ENCODE measurements at regions not wholly inside any gene's neighbourhood (a gene's known extent, or its start where the extent isn't known, plus 50 kb on each side); places are given as distances from the start of the nearest gene placed in this dataset.

GRCh38 chrX:124502166-124502565 lies 155.8 kb downstream of the SH2D1A start:
- Histone ChIP-seq H4K20me1 (ENCODE audit: low read length) (no peaks in the 10 kb centered on the region), H3K4me1 (ENCODE audit: insufficient read depth, low read length) (peaks cover 29% of the 10 kb centered on the region), H3K27me3 (ENCODE audit: low read length) (no peaks in the 10 kb centered on the region), H3K4me3 (ENCODE audit: low read length) (no peak overlapping the region), H2AFZ (ENCODE audit: low read length) (no peak overlapping the region), H3K4me2 (ENCODE audit: low read length) (no peak overlapping the region), H3K36me3 (ENCODE audit: low read depth, low read length) (no peaks in the 10 kb centered on the region), H3K9me2 (replicated peaks; ENCODE audit: low read length) (no peaks in the 10 kb centered on the region), H3K27ac (ENCODE audit: low read length) (no peak overlapping the region), H3K9me3 (ENCODE audit: low read length) (no peaks in the 10 kb centered on the region), H3K79me2 (ENCODE audit: low read length) (no peaks in the 10 kb centered on the region), H3K9ac (ENCODE audit: low read length) (no peak overlapping the region), H3F3A (ENCODE audit: low read length, unreplicated experiment) (no peaks in the 10 kb centered on the region)
- DNase-seq (no peak), ATAC-seq (no peak)
- TF ChIP-seq, protein P1, sequence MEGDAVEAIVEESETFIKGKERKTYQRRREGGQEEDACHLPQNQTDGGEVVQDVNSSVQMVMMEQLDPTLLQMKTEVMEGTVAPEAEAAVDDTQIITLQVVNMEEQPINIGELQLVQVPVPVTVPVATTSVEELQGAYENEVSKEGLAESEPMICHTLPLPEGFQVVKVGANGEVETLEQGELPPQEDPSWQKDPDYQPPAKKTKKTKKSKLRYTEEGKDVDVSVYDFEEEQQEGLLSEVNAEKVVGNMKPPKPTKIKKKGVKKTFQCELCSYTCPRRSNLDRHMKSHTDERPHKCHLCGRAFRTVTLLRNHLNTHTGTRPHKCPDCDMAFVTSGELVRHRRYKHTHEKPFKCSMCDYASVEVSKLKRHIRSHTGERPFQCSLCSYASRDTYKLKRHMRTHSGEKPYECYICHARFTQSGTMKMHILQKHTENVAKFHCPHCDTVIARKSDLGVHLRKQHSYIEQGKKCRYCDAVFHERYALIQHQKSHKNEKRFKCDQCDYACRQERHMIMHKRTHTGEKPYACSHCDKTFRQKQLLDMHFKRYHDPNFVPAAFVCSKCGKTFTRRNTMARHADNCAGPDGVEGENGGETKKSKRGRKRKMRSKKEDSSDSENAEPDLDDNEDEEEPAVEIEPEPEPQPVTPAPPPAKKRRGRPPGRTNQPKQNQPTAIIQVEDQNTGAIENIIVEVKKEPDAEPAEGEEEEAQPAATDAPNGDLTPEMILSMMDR (conservative IDR thresholded peaks at IDR 0.05; ENCODE audit: low read depth, low read length) = no peak
- TF ChIP-seq EZH2phosphoT487 (IDR thresholded peaks at IDR 0.05; ENCODE audit: borderline replicate concordance, low read length) = no peak
- TF ChIP-seq EZH2 (IDR thresholded peaks at IDR 0.05; ENCODE audit: low read length, unreplicated experiment) = no peak
- POLR2A ChIA-PET (ENCODE audit: unreplicated experiment) = no interaction called here
- CTCF ChIA-PET = no interaction called here
- intact Hi-C loops (cut with micrococcal nuclease) = no loop called here
- BruUV-seq (replicated peaks) = no TSS peak

GRCh38 chrX:124502599-124502998 lies 156.2 kb downstream of the SH2D1A start:
- BruUV-seq (replicated peaks) = no TSS peak
- DNase-seq (no peak), ATAC-seq (no peak)
- intact Hi-C loops (cut with micrococcal nuclease) = no loop called here
- TF ChIP-seq EZH2phosphoT487 (IDR thresholded peaks at IDR 0.05; ENCODE audit: borderline replicate concordance, low read length) = no peak
- H3K9me3 ChIP-seq (ENCODE audit: low read length) = no peaks in the 10 kb centered on the region
- POLR2A ChIA-PET (ENCODE audit: unreplicated experiment) = no interaction called here
- peaks cover 31% of the 10 kb centered on the region for H3K4me1 ChIP-seq (ENCODE audit: insufficient read depth, low read length)
- CTCF ChIA-PET = no interaction called here
- H2AFZ ChIP-seq (ENCODE audit: low read length) = no peak overlapping the region
- H3K27ac ChIP-seq (ENCODE audit: low read length) = no peak overlapping the region
- H3K27me3 ChIP-seq (ENCODE audit: low read length) = no peaks in the 10 kb centered on the region
- no peak overlapping the region for H3K4me2 ChIP-seq (ENCODE audit: low read length)
- no peaks in the 10 kb centered on the region for H4K20me1 ChIP-seq (ENCODE audit: low read length)
- no peak overlapping the region for H3K4me3 ChIP-seq (ENCODE audit: low read length)
- no peaks in the 10 kb centered on the region for H3K36me3 ChIP-seq (ENCODE audit: low read depth, low read length)
- no peaks in the 10 kb centered on the region for H3F3A ChIP-seq (ENCODE audit: low read length, unreplicated experiment)
- H3K9ac ChIP-seq (ENCODE audit: low read length) = no peak overlapping the region
- H3K9me2 ChIP-seq (replicated peaks; ENCODE audit: low read length) = no peaks in the 10 kb centered on the region
- H3K79me2 ChIP-seq (ENCODE audit: low read length) = no peaks in the 10 kb centered on the region

- Histone ChIP-seq H2AFZ (ENCODE audit: low read length) (no peak overlapping the region), H3K4me3 (ENCODE audit: low read length) (no peak overlapping the region), H3K9me3 (ENCODE audit: low read length) (no peaks in the 10 kb centered on the region), H3K9ac (ENCODE audit: low read length) (no peak overlapping the region), H3K4me1 (ENCODE audit: insufficient read depth, low read length) (peaks cover 29% of the 10 kb centered on the region), H3F3A (ENCODE audit: low read length, unreplicated experiment) (no peaks in the 10 kb centered on the region), H3K9me2 (replicated peaks; ENCODE audit: low read length) (no peaks in the 10 kb centered on the region), H3K36me3 (ENCODE audit: low read depth, low read length) (no peaks in the 10 kb centered on the region), H4K20me1 (ENCODE audit: low read length) (no peaks in the 10 kb centered on the region), H3K79me2 (ENCODE audit: low read length) (no peaks in the 10 kb centered on the region), H3K4me2 (ENCODE audit: low read length) (no peak overlapping the region), H3K27me3 (ENCODE audit: low read length) (no peaks in the 10 kb centered on the region), H3K27ac (ENCODE audit: low read length) (no peak overlapping the region)
- no TSS peak for BruUV-seq (replicated peaks)
- CTCF ChIA-PET = no interaction called here
- TF ChIP-seq EZH2phosphoT487 (IDR thresholded peaks at IDR 0.05; ENCODE audit: borderline replicate concordance, low read length) (no peak), EZH2 (IDR thresholded peaks at IDR 0.05; ENCODE audit: low read length, unreplicated experiment) (no peak)
- TF ChIP-seq, protein P1 (conservative IDR thresholded peaks at IDR 0.05; ENCODE audit: low read depth, low read length) = no peak
- ATAC-seq (no peak), DNase-seq (no peak)
- POLR2A ChIA-PET (ENCODE audit: unreplicated experiment) = no interaction called here
- intact Hi-C loops (cut with micrococcal nuclease) = no loop called here
Measured at GRCh38 chrX:124504111-124504983, 158.0 kb downstream of the SH2D1A start.

Measured in PC-3 (cell line).